HG03521 (cell line): ENCODE measurements at regions not wholly inside any gene's neighbourhood (a gene's known extent, or its start where the extent isn't known, plus 50 kb on each side); places are given as distances from the start of the nearest gene placed in this dataset.

Experiments
- ATAC-seq: cut with Tn5 transposase; IDR thresholded peaks from one replicate; pipeline ENCODE4 v1.9.1; 2021; ENCODE audit warnings: mild to moderate bottlenecking, moderate library complexity; ENCODE audit not compliant: unreplicated experiment

DNA sequence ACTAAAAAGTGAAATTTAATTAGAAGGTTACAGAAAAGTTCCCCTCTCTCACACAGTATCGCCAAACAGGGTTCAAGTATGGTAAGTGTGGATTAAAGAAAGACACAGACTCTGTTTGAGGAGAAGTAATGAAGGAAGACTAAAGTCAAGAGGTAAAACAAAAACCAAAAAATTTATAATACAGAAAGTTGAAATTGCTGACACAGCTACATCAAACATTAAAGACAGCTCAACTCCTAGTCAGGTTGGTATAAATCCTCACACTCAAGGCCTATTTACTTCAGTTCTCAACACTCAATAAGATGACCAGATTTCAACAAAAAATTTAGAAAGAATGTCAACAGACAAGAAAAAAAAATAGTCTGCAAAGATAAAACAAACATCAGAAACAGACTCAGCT is 300.5 kb upstream of the LINC00305 start:
- no peak for ATAC-seq

DNA sequence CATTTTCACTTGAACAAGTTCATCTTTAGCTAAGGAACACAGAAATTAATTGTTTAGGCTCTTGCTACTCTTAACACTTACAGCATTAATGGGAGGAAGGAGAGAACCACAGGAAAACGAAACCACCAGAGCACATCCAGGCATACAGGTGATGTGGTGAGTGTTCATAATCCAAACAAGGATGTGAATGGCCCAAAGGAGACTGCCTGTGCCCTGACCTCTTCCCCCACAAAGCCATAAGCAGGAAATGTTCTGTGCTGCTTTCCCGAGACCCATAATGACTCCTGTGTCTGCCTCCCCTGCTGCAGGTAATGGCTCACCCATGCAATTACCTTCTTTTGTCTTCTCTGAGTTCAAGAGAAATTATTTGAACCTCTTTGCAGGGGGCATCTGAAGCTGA is 295.9 kb upstream of the LINC00305 start:
- ATAC-seq: no peak

DNA sequence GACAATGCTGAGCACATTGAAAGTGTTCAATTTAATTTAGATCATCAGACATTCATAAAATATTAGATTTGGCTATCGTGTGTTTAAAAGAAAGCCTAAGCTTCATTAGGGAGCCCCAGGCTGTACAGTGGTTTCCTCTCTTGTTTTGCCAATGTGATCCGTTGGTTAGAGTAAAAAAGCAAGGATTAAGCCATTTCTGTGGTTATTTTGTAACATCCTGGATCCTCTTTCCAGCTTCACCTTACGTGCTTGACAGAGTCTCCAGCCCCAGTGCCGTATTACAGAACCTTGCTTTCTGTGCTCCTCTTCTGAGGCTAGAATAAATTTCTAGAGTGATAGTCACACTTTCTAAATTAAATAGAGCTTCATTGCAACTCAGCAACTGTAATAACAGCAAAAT is 289.3 kb upstream of the LINC00305 start:
- no peak for ATAC-seq

DNA sequence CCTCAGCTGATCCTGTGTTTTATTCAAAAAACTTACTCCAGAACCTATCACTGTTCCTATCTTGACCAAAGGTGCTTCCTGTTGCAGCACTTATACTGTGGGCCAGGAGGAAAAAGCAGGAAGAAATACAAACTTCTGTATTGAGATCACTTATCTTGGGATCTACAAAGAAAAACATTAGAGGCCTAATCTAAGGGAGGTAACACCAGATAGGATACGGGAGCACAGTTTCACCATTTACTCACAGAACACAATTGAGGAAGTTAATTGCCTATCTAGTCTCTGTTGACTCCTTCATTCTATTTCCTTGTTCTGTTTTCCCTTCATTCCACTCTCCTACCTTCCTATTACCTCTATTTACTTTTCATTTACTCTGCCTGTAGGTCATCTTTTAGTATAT is 287.2 kb upstream of the LINC00305 start:
- ATAC-seq: no peak

DNA sequence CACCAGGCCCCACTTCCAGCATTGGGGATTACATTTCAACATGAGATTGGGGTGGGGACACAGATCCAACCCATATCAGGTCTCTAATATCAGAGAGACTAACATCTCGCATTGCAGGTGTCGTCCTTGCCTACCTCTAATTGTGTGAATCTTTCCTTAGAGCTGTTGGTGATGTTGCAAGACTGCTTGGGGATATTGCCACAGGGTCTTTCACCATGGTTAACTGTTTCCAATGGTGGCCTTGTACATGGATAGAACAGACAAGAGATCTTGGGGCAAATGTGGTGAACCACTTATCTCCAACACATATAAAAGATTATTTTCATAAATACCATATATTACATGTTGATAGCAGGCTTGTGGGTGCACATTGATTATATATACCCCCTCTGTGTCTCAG is 270.3 kb upstream of the LINC00305 start:
- ATAC-seq: no peak

DNA sequence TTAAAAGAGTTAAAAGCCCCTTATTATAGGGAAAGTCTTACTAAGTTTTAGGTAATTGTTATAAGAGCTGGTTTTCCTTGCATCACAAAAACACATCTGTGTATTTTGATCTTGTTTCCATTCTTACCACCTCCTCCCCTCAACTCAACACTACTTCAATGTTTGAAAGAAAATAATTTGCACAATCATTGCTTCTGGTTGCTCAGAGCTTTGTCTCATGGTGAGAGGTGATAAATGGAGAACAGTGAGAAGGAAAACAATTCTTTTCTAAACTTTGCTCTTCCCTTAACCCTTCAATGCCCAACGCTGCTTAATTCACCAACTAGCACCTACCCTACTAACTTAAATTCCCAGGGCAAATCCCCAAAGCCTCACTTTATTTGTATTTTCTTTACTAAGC is 268.1 kb upstream of the LINC00305 start:
- no peak for ATAC-seq

DNA sequence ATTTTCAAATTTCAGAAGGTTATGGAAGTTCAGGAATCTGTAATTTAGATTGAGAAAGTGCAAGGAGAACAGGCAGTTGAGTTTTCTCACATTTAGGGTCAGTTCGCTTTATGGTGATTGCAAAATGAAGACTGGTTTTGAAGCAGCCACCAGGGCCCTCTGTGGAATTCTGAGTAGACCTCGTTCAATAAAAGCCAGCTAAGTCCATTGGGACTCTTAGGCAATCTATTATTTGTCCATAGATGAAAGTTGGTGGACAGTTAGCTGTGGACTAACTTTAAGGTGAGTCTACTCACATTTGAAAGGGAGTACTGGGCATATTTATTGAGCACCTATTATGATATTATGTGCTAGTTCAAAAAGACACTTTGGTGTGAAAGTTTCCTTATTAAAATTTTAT is 266.3 kb upstream of the LINC00305 start:
- ATAC-seq: no peak

DNA sequence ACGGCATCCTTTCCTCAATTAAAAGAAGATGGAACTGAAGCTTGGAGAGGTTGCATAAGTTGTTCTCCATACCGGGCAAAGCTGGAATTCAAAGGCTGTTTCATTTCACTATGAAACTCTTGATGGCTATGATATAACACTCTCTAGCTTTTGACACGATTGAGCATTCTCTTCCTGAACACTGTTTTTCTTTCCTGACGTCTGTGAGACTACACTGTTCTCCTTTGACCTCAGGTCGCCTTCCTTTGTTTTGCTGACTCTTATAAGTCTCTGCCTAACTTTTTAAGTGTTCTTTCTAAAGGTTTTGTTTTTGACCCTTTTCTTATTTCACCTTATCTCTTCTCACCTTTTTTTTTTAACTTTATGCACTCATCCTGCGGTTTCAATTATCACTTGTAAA is 261.8 kb upstream of the LINC00305 start:
- no peak for ATAC-seq

DNA sequence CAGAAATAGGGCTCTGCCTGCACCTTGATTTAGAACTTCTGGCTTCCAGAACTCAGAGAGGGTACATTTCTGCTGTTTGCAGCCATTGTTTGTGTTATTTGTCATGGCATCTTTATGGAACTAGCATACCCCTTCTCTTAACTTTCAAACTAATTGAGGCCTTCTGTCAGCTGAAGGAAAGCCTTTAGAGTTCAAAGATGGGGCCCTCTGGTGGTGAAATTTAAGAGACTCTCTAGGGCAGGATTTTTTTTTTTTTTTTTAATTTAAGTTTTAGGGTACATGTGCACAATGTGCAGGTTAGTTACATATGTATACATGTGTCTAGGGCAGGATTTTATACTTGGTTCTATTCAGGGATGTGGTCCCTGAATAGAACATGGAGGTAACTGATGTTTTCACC is 260.6 kb upstream of the LINC00305 start:
- no peak for ATAC-seq

DNA sequence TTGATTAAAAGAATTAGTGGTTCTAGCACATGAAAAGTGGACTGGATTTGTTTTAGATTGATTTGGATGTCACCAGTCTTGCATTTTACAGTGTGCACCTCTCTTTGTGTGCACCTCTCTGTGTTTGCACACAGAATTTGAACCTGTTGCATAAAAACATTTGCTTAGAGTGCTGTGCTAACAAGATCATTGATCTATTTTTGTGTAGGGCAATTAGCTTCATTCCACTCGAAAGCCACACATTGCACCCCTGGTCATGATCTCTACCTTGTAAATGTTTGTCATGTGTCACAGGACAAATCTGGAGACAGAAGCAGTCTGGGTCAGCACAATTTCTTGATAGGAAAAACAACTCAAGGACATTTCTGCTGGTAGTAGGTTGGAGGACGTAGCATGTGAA is 258.7 kb upstream of the LINC00305 start:
- ATAC-seq: no peak

DNA sequence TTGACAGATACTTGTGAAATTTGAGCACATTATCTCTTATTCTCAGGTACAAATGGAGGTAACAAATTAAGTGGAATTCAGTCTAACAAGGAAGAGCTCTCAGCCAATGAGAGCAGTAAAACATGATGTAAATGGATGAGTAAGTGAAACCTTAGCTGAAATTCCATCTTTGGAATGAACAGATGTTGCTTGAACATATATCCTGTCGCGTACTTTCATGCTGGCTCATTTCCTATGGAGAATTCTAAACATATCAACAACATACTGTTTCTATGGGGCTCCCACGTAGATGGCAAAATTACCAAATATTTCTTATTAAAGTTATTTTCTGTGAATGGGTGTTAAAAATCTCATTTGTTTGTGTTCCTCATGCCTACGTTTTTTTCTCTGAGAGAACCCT is 256.3 kb upstream of the LINC00305 start:
- no peak for ATAC-seq

DNA sequence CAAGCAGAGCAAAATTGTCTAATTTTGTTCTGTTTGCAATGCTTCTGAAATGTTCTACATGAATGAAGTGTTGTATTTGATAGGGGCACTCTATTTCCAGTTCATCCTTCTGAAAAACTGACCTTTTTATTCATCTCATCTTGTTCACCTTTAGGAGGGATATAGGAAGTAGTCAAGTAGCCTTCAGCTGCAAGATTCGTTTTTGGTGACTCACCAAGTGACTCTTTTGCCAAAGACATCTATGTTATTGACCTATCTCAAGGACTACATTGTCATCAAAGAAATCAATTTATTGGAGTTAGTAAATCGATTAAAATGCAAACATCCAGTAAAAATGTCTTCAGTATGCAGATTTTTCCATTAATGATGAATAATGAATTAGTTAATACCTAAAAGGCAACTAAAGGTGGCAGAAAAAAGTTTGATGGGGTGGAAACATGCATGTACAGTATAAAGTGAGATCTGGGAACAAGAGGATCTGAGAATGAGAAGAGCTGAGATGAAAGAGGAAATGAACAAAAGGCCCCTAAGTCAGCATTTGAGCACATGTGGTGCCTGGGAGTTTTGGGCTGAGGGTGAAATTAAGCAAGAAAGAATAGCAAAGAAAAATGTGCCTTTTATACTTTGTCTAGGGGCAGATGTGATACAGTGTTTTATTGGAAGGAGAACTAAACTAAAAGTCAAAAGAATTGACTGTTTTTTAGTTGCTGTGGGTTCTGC is 255.1 kb upstream of the LINC00305 start:
- no peak for ATAC-seq

DNA sequence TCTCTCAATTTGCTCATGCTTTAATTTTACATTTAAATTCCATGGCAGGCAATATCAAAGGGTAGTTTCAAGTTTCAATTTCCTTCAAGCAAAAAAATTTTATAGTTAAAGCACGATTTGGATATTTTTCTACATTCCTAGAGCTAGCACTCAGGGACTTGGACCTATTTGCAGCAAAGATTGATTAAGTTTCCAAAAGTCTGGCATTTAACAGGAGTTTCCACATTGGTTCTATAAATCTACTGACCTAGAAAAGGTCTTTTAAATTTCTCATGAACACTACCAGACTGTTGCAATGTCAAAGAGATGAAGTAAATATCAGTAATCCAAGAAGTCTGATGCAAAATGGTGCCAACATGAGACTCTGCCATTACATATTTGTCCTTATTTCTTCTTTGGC is 253.7 kb upstream of the LINC00305 start:
- ATAC-seq: no peak

DNA sequence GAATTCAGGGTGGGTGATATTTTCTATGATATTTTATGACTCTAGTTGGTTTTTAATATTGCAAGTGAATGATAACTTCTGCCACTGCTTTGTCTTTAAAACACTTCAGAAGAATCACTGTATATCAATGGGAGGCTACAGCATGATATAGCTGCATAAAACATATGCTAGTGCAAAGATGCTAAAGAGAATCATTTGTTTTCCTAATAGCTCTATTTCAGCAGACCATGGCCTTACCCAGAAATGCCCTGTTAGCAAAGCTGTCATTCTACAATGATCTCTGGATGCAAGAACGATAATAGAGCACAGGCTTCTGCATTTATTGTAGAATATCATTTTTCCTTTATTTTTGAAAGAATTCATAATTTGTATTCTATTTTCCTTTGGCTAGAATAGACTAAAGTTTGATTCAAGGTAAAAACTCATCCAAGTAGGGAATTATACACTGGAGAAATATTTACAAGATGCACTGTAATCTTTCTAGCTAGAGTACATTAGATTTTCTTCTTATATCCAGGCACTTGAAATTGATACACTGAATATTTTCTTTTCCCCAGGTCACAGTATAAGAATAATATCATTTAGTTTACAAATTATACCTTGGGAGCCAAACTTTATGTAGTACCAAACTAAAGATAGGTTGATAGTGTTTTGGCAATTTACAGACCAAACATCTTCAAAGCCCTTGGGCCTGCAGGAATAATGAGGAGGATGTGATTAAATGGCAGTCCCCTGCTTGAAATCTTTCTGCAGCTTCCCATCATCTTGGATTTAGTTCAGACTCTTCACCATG is 252.6 kb upstream of the LINC00305 start:
- no peak for ATAC-seq

DNA sequence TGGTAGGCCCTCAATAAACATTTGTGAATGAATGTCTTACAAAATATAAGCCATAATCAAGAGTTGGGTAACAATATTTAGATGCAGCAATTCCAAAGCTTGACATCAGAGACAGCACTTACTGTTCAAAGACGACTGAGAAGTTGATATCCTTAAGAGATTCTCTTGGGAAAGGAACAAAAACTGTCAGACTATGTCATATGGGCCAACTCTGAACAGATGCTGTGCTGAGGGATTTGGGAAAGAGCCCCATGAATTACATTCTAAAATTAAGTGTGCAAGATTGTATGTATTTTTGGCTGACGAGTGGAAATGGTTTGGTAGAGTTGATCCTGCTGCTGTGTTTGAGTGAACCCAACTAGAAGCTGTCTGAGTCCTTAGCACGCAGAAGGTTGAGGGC is 250.7 kb upstream of the LINC00305 start:
- no peak for ATAC-seq

DNA sequence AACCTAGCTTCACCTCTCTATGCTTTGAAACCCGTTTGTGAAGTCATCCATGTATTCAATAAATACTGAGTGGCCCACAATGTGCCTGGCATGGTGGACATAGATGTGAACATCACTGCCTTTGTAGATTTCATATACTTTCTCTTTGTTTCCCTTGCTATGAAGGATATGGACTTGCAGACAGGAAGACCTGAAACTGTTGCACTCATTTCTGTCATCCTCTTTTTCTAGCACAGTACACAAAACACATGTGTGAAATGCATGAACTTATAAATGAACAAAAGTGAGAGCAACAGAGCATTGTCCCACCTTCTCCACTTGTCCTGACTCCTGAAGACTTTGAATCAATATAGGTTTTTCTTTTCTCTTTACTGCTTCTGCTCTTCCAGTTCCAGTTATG is 249.4 kb upstream of the LINC00305 start:
- no peak for ATAC-seq

DNA sequence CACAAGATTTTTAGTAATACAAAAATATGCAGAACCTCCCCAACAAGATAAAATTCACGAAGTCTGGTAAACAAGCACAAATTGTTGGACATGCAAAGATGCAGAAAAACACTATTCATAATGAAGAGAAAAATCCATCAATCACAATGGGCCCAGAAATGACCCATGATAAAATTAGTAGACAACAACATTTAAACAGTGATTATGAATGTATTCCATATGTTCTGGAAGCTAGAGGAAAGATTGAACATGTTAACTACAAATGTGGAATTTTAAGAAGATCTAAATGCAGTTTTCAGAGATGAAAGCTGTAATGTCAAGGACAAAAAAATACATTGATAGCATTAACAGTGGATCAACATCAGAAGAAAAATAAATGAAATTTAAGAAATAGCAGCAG is 243.3 kb upstream of the LINC00305 start:
- ATAC-seq: no peak

DNA sequence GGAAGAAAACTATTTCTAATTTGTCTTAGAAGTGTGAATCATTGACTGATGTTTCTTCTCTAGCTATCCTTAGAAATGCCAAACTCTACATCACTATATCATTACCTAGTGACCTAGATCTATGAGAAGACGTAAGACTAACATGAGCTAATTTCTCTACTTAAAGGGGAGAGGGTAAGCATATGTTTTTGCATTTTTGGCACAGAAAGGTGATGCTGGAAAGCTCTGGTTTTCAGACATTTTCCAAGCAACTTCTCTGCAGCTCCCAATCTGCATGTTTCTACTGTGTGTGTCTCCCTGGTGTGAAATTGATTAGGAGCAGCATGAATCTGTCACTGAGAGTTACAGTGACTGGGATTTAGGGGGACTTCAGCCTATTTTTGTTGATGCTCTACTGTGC is 235.2 kb upstream of the LINC00305 start:
- no peak for ATAC-seq

DNA sequence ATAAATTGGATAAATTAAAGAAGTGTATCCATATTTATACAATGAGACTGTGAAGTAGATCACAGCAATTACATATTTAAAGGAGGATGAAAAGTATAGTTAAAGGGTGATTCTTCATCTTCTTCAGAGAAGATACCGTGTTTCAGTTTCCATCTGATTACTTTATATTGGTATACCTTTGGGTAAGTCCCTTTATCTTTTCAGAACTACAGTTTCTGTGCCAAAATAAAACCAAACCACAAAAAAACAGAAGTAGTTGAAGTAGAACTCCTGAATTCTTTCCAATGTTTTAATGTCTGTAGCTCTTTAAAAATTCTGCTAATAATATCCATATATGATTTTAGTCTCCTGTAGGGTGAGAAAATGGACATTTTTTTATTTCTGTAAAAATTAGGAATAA is 231.2 kb upstream of the LINC00305 start:
- ATAC-seq: peak; percentile 92

DNA sequence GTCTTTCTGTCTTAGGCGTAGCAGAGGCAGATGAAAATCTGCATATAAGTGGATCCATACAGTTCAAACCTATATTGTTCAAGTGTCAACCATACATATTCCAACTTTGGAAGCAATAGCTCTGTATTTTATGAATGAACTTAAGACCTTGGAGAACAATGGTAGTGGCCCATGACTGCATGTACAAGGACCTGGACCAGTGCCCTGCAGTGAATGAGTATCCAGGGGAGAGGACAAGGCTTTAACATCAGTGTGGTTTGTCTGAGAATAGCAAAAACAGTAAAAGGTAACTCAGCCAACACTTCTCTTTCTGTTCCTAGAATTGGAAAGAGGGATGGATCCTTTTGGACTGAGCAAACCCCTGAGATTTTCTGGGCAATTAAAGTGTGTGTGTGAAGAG is 230.8 kb upstream of the LINC00305 start:
- peak; percentile 21 for ATAC-seq

DNA sequence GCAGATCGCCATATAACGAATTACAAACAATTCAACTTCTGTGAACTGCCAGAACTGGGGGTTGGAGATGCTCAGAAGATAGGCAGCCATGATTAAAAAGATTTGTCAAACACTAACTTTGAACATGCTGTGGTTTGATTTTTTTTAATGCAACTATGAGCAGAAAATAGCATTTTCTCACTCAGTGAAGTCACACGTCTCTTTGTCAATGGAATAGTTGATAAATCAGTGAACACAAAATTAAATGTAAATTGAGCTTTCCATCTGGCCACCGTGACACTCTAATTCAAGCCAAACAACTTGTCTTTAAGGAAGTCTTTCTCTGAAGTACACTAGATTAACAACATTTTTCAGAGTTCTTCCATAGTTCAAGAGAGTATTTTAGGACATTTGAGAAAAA is 228.6 kb upstream of the LINC00305 start:
- ATAC-seq: no peak

DNA sequence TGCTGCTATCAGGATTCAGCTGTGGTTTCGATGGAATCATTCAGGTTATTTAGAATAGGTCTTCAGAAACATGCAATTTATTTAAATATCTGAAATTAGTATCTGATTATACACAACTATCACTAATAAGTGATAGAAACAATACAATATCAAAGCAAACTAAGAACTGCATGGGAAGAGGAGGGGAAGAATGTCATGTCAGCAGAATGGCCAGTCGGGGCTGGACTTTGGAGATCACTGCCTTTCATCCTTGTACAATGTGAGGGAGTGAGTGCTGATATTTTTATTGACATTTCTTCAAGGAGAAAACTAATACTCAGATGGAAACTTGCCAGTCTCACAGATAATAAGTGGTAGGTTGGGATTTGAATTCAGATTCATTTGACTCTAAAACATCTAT is 224.0 kb upstream of the LINC00305 start:
- no peak for ATAC-seq
